GM12878 (cell line): ENCODE measurements at regions not wholly inside any gene's neighbourhood (a gene's known extent, or its start where the extent isn't known, plus 50 kb on each side); places are given as distances from the start of the nearest gene placed in this dataset.

Experiments used
- HDAC6 ChIP-seq: fragments of 200-600 bp; sonication (generic); IDR thresholded peaks from one replicate; pipeline ENCODE4 v1.8.0; 2017; ENCODE audit warnings: antibody characterized with exemption; ENCODE audit not compliant: unreplicated experiment
- POLR2AphosphoS5 ChIP-seq: IDR thresholded peaks from 2 replicates; pipeline ENCODE4 v1.6.1; 2011; ENCODE audit warnings: mild to moderate bottlenecking, low read length, inconsistent platforms
- TCF12 ChIP-seq: IDR thresholded peaks from 2 replicates; pipeline ENCODE4 v1.6.1; 2011; ENCODE audit warnings: low read depth, mild to moderate bottlenecking, low read length
- USF2 ChIP-seq: IDR thresholded peaks from 2 replicates; pipeline ENCODE4 v1.6.1; 2011; ENCODE audit warnings: low read depth, low read length, improper control_type of control experiment, borderline replicate concordance
- TF ChIP-seq, protein P1 (sequence below): IDR thresholded peaks from 2 replicates; pipeline ENCODE4 v1.6.1; 2012; ENCODE audit warnings: improper control_type of control experiment, low read depth, low read length; ENCODE audit not compliant: insufficient replicate concordance

DNA sequence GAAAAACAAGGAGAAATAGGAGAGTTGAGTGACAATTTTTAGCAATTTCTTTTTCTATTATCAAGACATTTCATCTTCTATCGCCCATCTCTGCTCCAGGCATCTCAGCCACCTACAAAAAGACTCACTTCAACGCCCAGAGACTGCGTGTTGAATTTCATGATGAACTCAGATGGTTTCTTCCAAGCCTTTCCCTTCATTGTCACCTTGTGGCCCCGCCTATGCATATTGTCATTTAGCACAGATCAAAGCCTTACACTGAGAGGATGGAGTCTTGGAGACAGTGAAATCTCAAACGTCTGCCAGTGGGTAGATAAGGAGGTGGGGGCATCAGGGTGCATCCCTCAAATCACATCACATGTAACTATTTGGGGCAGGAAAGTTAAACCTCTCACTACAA lies 319.4 kb downstream of the SIPA1L2 start:
- TF ChIP-seq, protein P1, sequence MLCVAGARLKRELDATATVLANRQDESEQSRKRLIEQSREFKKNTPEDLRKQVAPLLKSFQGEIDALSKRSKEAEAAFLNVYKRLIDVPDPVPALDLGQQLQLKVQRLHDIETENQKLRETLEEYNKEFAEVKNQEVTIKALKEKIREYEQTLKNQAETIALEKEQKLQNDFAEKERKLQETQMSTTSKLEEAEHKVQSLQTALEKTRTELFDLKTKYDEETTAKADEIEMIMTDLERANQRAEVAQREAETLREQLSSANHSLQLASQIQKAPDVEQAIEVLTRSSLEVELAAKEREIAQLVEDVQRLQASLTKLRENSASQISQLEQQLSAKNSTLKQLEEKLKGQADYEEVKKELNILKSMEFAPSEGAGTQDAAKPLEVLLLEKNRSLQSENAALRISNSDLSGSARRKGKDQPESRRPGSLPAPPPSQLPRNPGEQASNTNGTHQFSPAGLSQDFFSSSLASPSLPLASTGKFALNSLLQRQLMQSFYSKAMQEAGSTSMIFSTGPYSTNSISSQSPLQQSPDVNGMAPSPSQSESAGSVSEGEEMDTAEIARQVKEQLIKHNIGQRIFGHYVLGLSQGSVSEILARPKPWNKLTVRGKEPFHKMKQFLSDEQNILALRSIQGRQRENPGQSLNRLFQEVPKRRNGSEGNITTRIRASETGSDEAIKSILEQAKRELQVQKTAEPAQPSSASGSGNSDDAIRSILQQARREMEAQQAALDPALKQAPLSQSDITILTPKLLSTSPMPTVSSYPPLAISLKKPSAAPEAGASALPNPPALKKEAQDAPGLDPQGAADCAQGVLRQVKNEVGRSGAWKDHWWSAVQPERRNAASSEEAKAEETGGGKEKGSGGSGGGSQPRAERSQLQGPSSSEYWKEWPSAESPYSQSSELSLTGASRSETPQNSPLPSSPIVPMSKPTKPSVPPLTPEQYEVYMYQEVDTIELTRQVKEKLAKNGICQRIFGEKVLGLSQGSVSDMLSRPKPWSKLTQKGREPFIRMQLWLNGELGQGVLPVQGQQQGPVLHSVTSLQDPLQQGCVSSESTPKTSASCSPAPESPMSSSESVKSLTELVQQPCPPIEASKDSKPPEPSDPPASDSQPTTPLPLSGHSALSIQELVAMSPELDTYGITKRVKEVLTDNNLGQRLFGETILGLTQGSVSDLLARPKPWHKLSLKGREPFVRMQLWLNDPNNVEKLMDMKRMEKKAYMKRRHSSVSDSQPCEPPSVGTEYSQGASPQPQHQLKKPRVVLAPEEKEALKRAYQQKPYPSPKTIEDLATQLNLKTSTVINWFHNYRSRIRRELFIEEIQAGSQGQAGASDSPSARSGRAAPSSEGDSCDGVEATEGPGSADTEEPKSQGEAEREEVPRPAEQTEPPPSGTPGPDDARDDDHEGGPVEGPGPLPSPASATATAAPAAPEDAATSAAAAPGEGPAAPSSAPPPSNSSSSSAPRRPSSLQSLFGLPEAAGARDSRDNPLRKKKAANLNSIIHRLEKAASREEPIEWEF, result no peak
- no peak for TF ChIP-seq HDAC6
- no peak for TF ChIP-seq USF2
- no peak for TF ChIP-seq TCF12
- no peak for TF ChIP-seq POLR2AphosphoS5
